H1 (cell line): ENCODE measurements at regions not wholly inside any gene's neighbourhood (a gene's known extent, or its start where the extent isn't known, plus 50 kb on each side); places are given as distances from the start of the nearest gene placed in this dataset.

Experiments used
- CTCF ChIA-PET: fragments of 300-600 bp; sonication (Branson Sonifier 250); formaldehyde crosslinking; loops from one replicate; lab custom pipeline; 2021; ENCODE audit not compliant: partially characterized antibody; lab: Charles Lee
- POLR2A ChIA-PET: fragments of 300-600 bp; sonication (Branson Sonifier 250); formaldehyde crosslinking; loops from one replicate; lab custom pipeline; 2021; ENCODE audit warnings: inconsistent platforms; ENCODE audit not compliant: partially characterized antibody; lab: Charles Lee
- DNase-seq, 2 experiments: peaks; one replicate each; pipeline versions ENCODE4 v3.0.0 to v3.0.0-alpha.2; 2010 to 2022; ENCODE audit warnings: low spot score in 2 of 2, low read depth in 1 of 2, mixed read lengths in 1 of 2
- FAIRE-seq: peaks from 2 replicates; lab custom pipeline; 2011; peaks lifted over from hg19 to GRCh38; lab: Jason Lieb, UNC
- H2AFZ ChIP-seq: 2 replicates; pipeline ENCODE4 v1.8.1; 2012; ENCODE audit warnings: low read length, inconsistent platforms
- H2AK5ac ChIP-seq: 2 replicates; pipeline ENCODE4 v1.6.1; 2013; ENCODE audit warnings: low read depth, low read length
- H2BK120ac ChIP-seq: replicated peaks from 2 replicates; pipeline ENCODE3; 2013; ENCODE audit warnings: low read depth, low read length, inconsistent platforms
- H2BK12ac ChIP-seq: 2 replicates; pipeline ENCODE4 v1.6.1; 2013; ENCODE audit warnings: low read depth, low read length
- H2BK15ac ChIP-seq: 2 replicates; pipeline ENCODE4 v1.6.1; 2013; ENCODE audit warnings: low read length
- H2BK20ac ChIP-seq: 2 replicates; pipeline ENCODE4 v1.6.1; 2013; ENCODE audit warnings: low read length
- H2BK5ac ChIP-seq: 2 replicates; pipeline ENCODE4 v1.6.1; 2013; ENCODE audit warnings: low read depth, low read length
- H3K14ac ChIP-seq: 2 replicates; pipeline ENCODE4 v1.6.1; 2013; ENCODE audit warnings: inconsistent platforms; ENCODE audit not compliant: insufficient read length
- H3K18ac ChIP-seq: 2 replicates; pipeline ENCODE4 v1.6.1; 2013; ENCODE audit warnings: low read length; ENCODE audit errors: extremely low read depth
- H3K23ac ChIP-seq: 2 replicates; pipeline ENCODE4 v1.6.1; 2013; ENCODE audit warnings: inconsistent platforms; ENCODE audit not compliant: insufficient read length
- H3K23me2 ChIP-seq: 2 replicates; pipeline ENCODE4 v1.6.1; 2013; ENCODE audit warnings: low read depth, low read length
- H3K27ac ChIP-seq: 2 replicates; pipeline ENCODE4 v1.6.1; 2011; ENCODE audit warnings: low read depth, low read length, inconsistent platforms
- H3K27me3 ChIP-seq, 4 experiments: replicated peaks in 1 of 4; 1 replicate in 1 of 4; 2 replicates in 3 of 4; pipeline versions ENCODE4 v1.6.1 to v1.8.1; 2011 to 2013; ENCODE audit warnings: low read length in 3 of 4, mild to moderate bottlenecking in 3 of 4, inconsistent platforms in 2 of 4, mixed read lengths in 2 of 4, moderate library complexity in 1 of 4; ENCODE audit not compliant: control insufficient read depth in 3 of 4, insufficient read depth in 3 of 4; ENCODE audit errors: extremely low read depth in 1 of 4
- H3K36me3 ChIP-seq, 4 experiments: 2 replicates each; pipeline versions ENCODE4 v1.6.1 to v1.8.1; 2011 to 2013; ENCODE audit warnings: mild to moderate bottlenecking in 4 of 4, low read length in 3 of 4, moderate library complexity in 2 of 4, control low read depth in 1 of 4, inconsistent platforms in 1 of 4; ENCODE audit not compliant: insufficient read depth in 4 of 4, control insufficient read depth in 2 of 4
- H3K4ac ChIP-seq: replicated peaks from 2 replicates; pipeline ENCODE3; 2013; ENCODE audit warnings: low read length, low read depth, mixed read lengths, inconsistent platforms; ENCODE audit not compliant: insufficient read length
- H3K4me1 ChIP-seq, 4 experiments: replicated peaks in 1 of 4; 1 replicate in 1 of 4; 2 replicates in 3 of 4; pipeline versions ENCODE4 v1.6.1 to v1.8.1; 2011 to 2013; ENCODE audit warnings: low read length in 3 of 4, inconsistent platforms in 2 of 4, mixed read lengths in 1 of 4; ENCODE audit not compliant: insufficient read depth in 4 of 4, control insufficient read depth in 3 of 4
- H3K4me2 ChIP-seq, 2 experiments: 2 replicates each; pipeline versions ENCODE4 v1.6.1 to v1.8.1; 2011 to 2013; ENCODE audit warnings: low read depth in 2 of 2, low read length in 2 of 2, control low read depth in 1 of 2, inconsistent platforms in 1 of 2, mild to moderate bottlenecking in 1 of 2; ENCODE audit not compliant: insufficient read depth in 1 of 2
- H3K4me3 ChIP-seq, 4 experiments: fragments of 200-600, 300-600 bp in 1 of 4; sonication (generic), shearing (Covaris generic), sonication (Bioruptor Twin) in 1 of 4; 2 replicates each; pipeline versions ENCODE4 v1.5.1 to v1.8.1; 2011 to 2016; ENCODE audit warnings: low read length in 4 of 4, low read depth in 3 of 4, control low read depth in 2 of 4, inconsistent platforms in 2 of 4, mild to moderate bottlenecking in 2 of 4, mixed read lengths in 1 of 4, moderate library complexity in 1 of 4; ENCODE audit not compliant: insufficient read depth in 2 of 4; ENCODE audit errors: extremely low read depth in 1 of 4
- H3K56ac ChIP-seq: replicated peaks from 2 replicates; pipeline ENCODE3; 2013; ENCODE audit warnings: low read depth, mild to moderate bottlenecking, mixed read lengths, low read length, inconsistent platforms; ENCODE audit not compliant: insufficient read length
- H3K79me1 ChIP-seq: 2 replicates; pipeline ENCODE4 v1.6.1; 2013; ENCODE audit warnings: low read depth, low read length, control low read depth
- H3K79me2 ChIP-seq, 2 experiments: 2 replicates each; pipeline versions ENCODE4 v1.6.1 to v1.8.1; 2012 to 2013; ENCODE audit warnings: low read length in 2 of 2, mild to moderate bottlenecking in 2 of 2, inconsistent platforms in 1 of 2; ENCODE audit not compliant: insufficient read depth in 2 of 2, control insufficient read depth in 1 of 2
- H3K9ac ChIP-seq, 4 experiments: replicated peaks in 1 of 4; 1 replicate in 1 of 4; 2 replicates in 3 of 4; pipeline versions ENCODE4 v1.6.1 to v1.8.1; 2011 to 2013; ENCODE audit warnings: low read depth in 3 of 4, low read length in 3 of 4, control low read depth in 2 of 4, mild to moderate bottlenecking in 2 of 4, moderate library complexity in 2 of 4, inconsistent platforms in 1 of 4; ENCODE audit errors: extremely low read depth in 1 of 4
- H3K9me3 ChIP-seq, 2 experiments: 2 replicates each; pipeline versions ENCODE4 v1.6.1 to v1.8.1; 2012 to 2013; ENCODE audit warnings: mild to moderate bottlenecking in 2 of 2, moderate library complexity in 2 of 2, control low read depth in 1 of 2, inconsistent platforms in 1 of 2, low read depth in 1 of 2, low read length in 1 of 2, mixed read lengths in 1 of 2; ENCODE audit not compliant: insufficient read depth in 2 of 2
- H4K20me1 ChIP-seq, 2 experiments: replicated peaks in 1 of 2; 2 replicates each; pipeline versions ENCODE3 to v1.8.1; 2011 to 2013; ENCODE audit warnings: inconsistent platforms in 2 of 2, low read length in 2 of 2, mild to moderate bottlenecking in 1 of 2; ENCODE audit not compliant: insufficient read depth in 2 of 2, control insufficient read depth in 1 of 2
- H4K5ac ChIP-seq: 2 replicates; pipeline ENCODE4 v1.6.1; 2013; ENCODE audit warnings: low read length, low read depth, mixed read lengths, inconsistent platforms; ENCODE audit not compliant: insufficient read length
- H4K8ac ChIP-seq: 2 replicates; pipeline ENCODE4 v1.8.0; 2013; ENCODE audit warnings: mild to moderate bottlenecking, moderate library complexity, low read length, inconsistent platforms; ENCODE audit not compliant: insufficient read depth; ENCODE audit errors: extremely low read depth
- H4K91ac ChIP-seq: replicated peaks from 2 replicates; pipeline ENCODE3; 2013; ENCODE audit warnings: low read length, mixed read lengths, inconsistent platforms; ENCODE audit not compliant: insufficient read length
- CHD2 ChIP-seq: IDR thresholded peaks from 2 replicates; pipeline ENCODE4 v1.6.1; 2012; ENCODE audit warnings: low read length, improper control_type of control experiment
- JUND ChIP-seq: IDR thresholded peaks from 2 replicates; pipeline ENCODE4 v1.6.1; 2011; ENCODE audit warnings: mild to moderate bottlenecking, improper control_type of control experiment, low read length
- KDM4A ChIP-seq: IDR thresholded peaks from one replicate; pipeline ENCODE4 v1.7.1; 2012; ENCODE audit warnings: low read depth, mild to moderate bottlenecking, moderate library complexity, low read length, inconsistent platforms; ENCODE audit not compliant: severe bottlenecking
- POU5F1 ChIP-seq: IDR thresholded peaks from 2 replicates; pipeline ENCODE4 v1.6.1; 2011; ENCODE audit warnings: low read depth, mild to moderate bottlenecking, low read length, moderate library complexity
- RBBP5 ChIP-seq: IDR thresholded peaks from 2 replicates; pipeline ENCODE4 v1.7.1; 2012; ENCODE audit warnings: low read depth, mild to moderate bottlenecking, inconsistent platforms, low read length, moderate library complexity, borderline replicate concordance
- SIX5 ChIP-seq: IDR thresholded peaks from 2 replicates; pipeline ENCODE4 v1.6.1; 2011; ENCODE audit warnings: mild to moderate bottlenecking, low read depth, low read length
- WGBS, 2 experiments: shearing (Covaris generic) in 1 of 2; methylation state at CpG; one replicate each; pipeline versions ENCODE4 v1.1.6 to v1.1.7; 2013 to 2015; ENCODE audit warnings: low lambda C conversion rate in 2 of 2, mixed read lengths in 2 of 2, inconsistent platforms in 1 of 2, low coverage in 1 of 2, missing lambda C conversion rate in 1 of 2; ENCODE audit not compliant: insufficient replicate concordance in 2 of 2, insufficient coverage in 1 of 2, insufficient read length in 1 of 2; ENCODE audit errors: extremely low coverage in 1 of 2, missing lambda C conversion rate in 1 of 2; 5-methylcytosine and 5-hydroxymethylcytosine counted together
- TF ChIP-seq, protein P1 (sequence below): IDR thresholded peaks from 2 replicates; pipeline ENCODE4 v1.6.1; 2012; ENCODE audit warnings: inconsistent platforms

DNA sequence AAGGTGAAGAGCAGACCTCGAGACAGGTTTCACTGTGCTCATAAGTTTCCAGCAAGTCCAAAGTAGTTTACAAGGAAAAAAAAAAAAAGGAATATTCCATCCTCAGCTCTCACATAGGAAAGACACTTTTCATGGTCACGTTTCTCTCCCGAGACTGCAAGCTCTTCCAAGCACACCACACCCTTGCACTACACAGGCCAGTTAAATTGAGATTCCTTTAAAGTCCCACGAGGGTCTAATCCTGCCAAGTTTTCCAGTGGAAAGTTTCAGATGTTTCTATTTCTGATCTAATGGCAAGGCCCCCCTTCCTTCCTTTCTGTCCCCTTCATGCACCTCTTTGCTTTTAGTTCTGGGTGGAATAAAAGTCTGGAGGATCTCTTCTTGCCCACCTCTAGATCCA is 67.9 kb upstream of the PCDH19 start:
- H2BK12ac ChIP-seq = no peak overlapping the region

More for the DNA sequence above, 67.9 kb upstream of the PCDH19 start:
- H3K9me3 ChIP-seq = no peaks in the 10 kb centered on the region
- H2BK20ac ChIP-seq = no peak overlapping the region
- H2BK15ac ChIP-seq = no peak overlapping the region
- H4K91ac ChIP-seq = no peak overlapping the region
- CTCF ChIA-PET = no interaction called here
- no peak overlapping the region for H3K14ac ChIP-seq
- no peaks in the 10 kb centered on the region for H3K27me3 ChIP-seq
- FAIRE-seq (no peak), DNase-seq (no peak)
- H3K79me2 ChIP-seq = no peaks in the 10 kb centered on the region
- POLR2A ChIA-PET = no interaction called here
- no peak overlapping the region for H3K4me3 ChIP-seq
- no peak overlapping the region for H3K9ac ChIP-seq
- H4K8ac ChIP-seq = no peak overlapping the region
- no peaks in the 10 kb centered on the region for H3K79me1 ChIP-seq
- no peak overlapping the region for H2AFZ ChIP-seq
- H2AK5ac ChIP-seq = no peak overlapping the region
- H3K56ac ChIP-seq = no peak overlapping the region
- H3K23ac ChIP-seq = no peak overlapping the region
- no peaks in the 10 kb centered on the region for H3K23me2 ChIP-seq
- no peak overlapping the region for H3K27ac ChIP-seq
- no peaks in the 10 kb centered on the region for H3K36me3 ChIP-seq
- TF ChIP-seq, protein P1, sequence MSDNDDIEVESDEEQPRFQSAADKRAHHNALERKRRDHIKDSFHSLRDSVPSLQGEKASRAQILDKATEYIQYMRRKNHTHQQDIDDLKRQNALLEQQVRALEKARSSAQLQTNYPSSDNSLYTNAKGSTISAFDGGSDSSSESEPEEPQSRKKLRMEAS = no peak
- no peak for TF ChIP-seq POU5F1
- no peak for TF ChIP-seq RBBP5
- no peak for TF ChIP-seq SIX5
- no peak for TF ChIP-seq KDM4A
- TF ChIP-seq CHD2 = no peak
- no peak for TF ChIP-seq JUND
- no peaks in the 10 kb centered on the region for H3K4me1 ChIP-seq
- no peak overlapping the region for H3K4ac ChIP-seq
- H2BK120ac ChIP-seq = no peak overlapping the region
- no peak overlapping the region for H3K18ac ChIP-seq
- H2BK5ac ChIP-seq = no peak overlapping the region
- no peak overlapping the region for H4K5ac ChIP-seq
- no peak overlapping the region for H3K4me2 ChIP-seq
- no peaks in the 10 kb centered on the region for H4K20me1 ChIP-seq
- 79% methylated on average over 4 of the region's 4 CpGs; no CpG with 5 or more reads in 1 of the 2 experiments for WGBS, 2 experiments
